MM.1S (cell line): ENCODE measurements at regions not wholly inside any gene's neighbourhood (a gene's known extent, or its start where the extent isn't known, plus 50 kb on each side); places are given as distances from the start of the nearest gene placed in this dataset.

Source experiments
- EZH2 ChIP-seq: fragments of 300-600 bp; sonication (generic); optimal IDR thresholded peaks from 2 replicates; pipeline ENCODE3; 2017; ENCODE audit warnings: low read depth, mild to moderate bottlenecking, antibody characterized with exemption, low read length, mixed read lengths
- EZH2phosphoT487 ChIP-seq: fragments of 300-600 bp; sonication (generic); IDR thresholded peaks from 2 replicates; pipeline ENCODE4 v1.6.1; 2018; ENCODE audit warnings: antibody characterized with exemption, low read length
- TF ChIP-seq, protein P1 (sequence below): fragments of 300-600 bp; sonication (generic); IDR thresholded peaks from 2 replicates; pipeline ENCODE4 v1.5.1; 2016; ENCODE audit warnings: antibody characterized with exemption, low read length, mixed read lengths

DNA sequence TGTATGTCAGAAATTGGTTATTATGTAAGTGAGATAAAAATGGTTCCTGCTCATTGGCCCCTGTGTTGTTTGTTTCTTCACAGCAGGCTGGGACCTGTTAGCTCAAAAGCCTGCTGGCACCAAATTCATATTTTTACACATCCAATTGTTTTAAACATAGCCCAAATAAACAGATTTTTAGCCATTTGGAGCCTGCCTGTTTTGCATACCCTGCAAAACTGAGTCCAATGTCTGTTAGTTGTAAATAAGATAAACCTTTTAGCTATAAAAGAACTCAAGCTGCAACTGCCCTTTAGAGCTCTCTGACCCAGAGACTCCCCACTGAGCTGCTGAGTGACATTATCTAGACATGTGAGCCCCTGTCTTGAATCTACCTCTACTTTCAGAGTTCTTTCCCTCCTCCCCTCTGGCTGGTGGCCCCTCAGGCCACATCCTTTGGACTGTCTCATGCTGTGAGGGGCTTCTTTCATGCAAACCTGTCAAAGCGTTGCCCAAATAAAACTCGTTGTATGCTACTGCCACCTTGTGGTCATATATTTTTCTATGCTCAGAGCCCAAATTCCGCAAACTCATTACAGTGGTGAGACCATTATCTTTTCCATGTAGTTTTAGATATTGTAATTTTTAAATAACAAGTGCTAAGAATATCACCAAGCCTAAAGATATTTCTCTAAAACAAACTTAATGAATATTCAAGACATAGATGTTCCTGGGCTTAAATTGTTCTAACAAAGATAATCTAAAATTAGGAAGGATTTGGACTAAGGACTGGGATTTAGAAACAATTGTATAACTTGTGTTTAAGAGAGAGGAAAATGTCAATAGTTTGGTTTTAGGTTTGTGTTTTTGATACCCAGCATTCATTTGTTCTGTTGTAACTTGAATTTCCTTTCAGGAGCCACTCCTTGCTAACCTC lies 337.9 kb downstream of the AACS start:
- TF ChIP-seq, protein P1, sequence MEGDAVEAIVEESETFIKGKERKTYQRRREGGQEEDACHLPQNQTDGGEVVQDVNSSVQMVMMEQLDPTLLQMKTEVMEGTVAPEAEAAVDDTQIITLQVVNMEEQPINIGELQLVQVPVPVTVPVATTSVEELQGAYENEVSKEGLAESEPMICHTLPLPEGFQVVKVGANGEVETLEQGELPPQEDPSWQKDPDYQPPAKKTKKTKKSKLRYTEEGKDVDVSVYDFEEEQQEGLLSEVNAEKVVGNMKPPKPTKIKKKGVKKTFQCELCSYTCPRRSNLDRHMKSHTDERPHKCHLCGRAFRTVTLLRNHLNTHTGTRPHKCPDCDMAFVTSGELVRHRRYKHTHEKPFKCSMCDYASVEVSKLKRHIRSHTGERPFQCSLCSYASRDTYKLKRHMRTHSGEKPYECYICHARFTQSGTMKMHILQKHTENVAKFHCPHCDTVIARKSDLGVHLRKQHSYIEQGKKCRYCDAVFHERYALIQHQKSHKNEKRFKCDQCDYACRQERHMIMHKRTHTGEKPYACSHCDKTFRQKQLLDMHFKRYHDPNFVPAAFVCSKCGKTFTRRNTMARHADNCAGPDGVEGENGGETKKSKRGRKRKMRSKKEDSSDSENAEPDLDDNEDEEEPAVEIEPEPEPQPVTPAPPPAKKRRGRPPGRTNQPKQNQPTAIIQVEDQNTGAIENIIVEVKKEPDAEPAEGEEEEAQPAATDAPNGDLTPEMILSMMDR: peak; percentile 58
- TF ChIP-seq EZH2phosphoT487: no peak
- no peak for TF ChIP-seq EZH2
